HG03565 (cell line): ENCODE measurements at regions not wholly inside any gene's neighbourhood (a gene's known extent, or its start where the extent isn't known, plus 50 kb on each side); places are given as distances from the start of the nearest gene placed in this dataset.

Experiments used
- ATAC-seq: cut with Tn5 transposase; IDR thresholded peaks from one replicate; pipeline ENCODE4 v1.9.1; 2021; ENCODE audit warnings: mild to moderate bottlenecking, moderate library complexity; ENCODE audit not compliant: unreplicated experiment

GRCh38 chr15:69730281-69731080, 277.9 kb downstream of the RPLP1 start:
- no peak for ATAC-seq

- no peak for ATAC-seq
Measured at GRCh38 chr15:69731081-69731330, 278.4 kb downstream of the RPLP1 start.

GRCh38 chr15:69731581-69731980, 279.0 kb downstream of the RPLP1 start:
- ATAC-seq, result no peak

- no peak for ATAC-seq
Measured at GRCh38 chr15:69732133-69732532, 279.5 kb downstream of the RPLP1 start.

- ATAC-seq, result no peak
Measured at GRCh38 chr15:69734699-69735098, 282.1 kb downstream of the RPLP1 start.

GRCh38 chr15:69735121-69735520, 282.5 kb downstream of the RPLP1 start:
- no peak for ATAC-seq

- no peak for ATAC-seq
Measured at GRCh38 chr15:69736161-69736560, 283.5 kb downstream of the RPLP1 start.

GRCh38 chr15:69737916-69738315, 285.3 kb downstream of the RPLP1 start:
- no peak for ATAC-seq

GRCh38 chr15:69740684-69741083, 288.1 kb downstream of the RPLP1 start:
- ATAC-seq, result no peak

- no peak for ATAC-seq
Measured at GRCh38 chr15:69742361-69742760, 289.7 kb downstream of the RPLP1 start.

GRCh38 chr15:69743091-69743490, 290.5 kb downstream of the RPLP1 start:
- no peak for ATAC-seq

- no peak for ATAC-seq
Measured at GRCh38 chr15:69744391-69745162, 292.0 kb downstream of the RPLP1 start.

GRCh38 chr15:69747193-69747592, 294.6 kb downstream of the RPLP1 start:
- ATAC-seq, result no peak

GRCh38 chr15:69748131-69748530, 295.5 kb downstream of the RPLP1 start:
- ATAC-seq, result no peak

GRCh38 chr15:69748576-69749185, 296.1 kb downstream of the RPLP1 start:
- no peak for ATAC-seq

GRCh38 chr15:69749274-69749673, 296.7 kb downstream of the RPLP1 start:
- ATAC-seq, result no peak

- no peak for ATAC-seq
Measured at GRCh38 chr15:69749797-69750196, 297.2 kb downstream of the RPLP1 start.

- no peak for ATAC-seq
Measured at GRCh38 chr15:69750253-69750652, 297.6 kb downstream of the RPLP1 start.

- ATAC-seq, result no peak
Measured at GRCh38 chr15:69751147-69751546, 298.5 kb downstream of the RPLP1 start.

- no peak for ATAC-seq
Measured at GRCh38 chr15:69751566-69751965, 298.9 kb downstream of the RPLP1 start.

- ATAC-seq, result no peak
Measured at GRCh38 chr15:69753867-69754266, 301.2 kb downstream of the RPLP1 start.

GRCh38 chr15:69754313-69754712, 301.7 kb downstream of the RPLP1 start:
- ATAC-seq, result no peak
